OCI-LY1 (cell line): ENCODE measurements at regions not wholly inside any gene's neighbourhood (a gene's known extent, or its start where the extent isn't known, plus 50 kb on each side); places are given as distances from the start of the nearest gene placed in this dataset.

Experiments
- H2AFZ ChIP-seq: fragments of 200-600 bp; sonication (generic), shearing (Covaris generic); 2 replicates; pipeline ENCODE4 v1.6.0; 2014; ENCODE audit warnings: antibody characterized with exemption, mild to moderate bottlenecking, low read length
- H3F3A ChIP-seq: fragments of 200-600 bp; sonication (generic), shearing (Covaris generic); 2 replicates; pipeline ENCODE4 v1.6.0; 2014; ENCODE audit warnings: mild to moderate bottlenecking, antibody characterized with exemption, low read length, moderate library complexity; ENCODE audit not compliant: insufficient read depth
- H3K27ac ChIP-seq: fragments of 200-600 bp; sonication (generic); 2 replicates; pipeline ENCODE4 v1.5.1; 2014; ENCODE audit warnings: low read length, mixed run types, mild to moderate bottlenecking, low read depth; ENCODE audit not compliant: poor library complexity, severe bottlenecking
- H3K27me3 ChIP-seq: fragments of 200-600 bp; sonication (generic); 2 replicates; pipeline ENCODE4 v1.6.0; 2014; ENCODE audit warnings: antibody characterized with exemption, mild to moderate bottlenecking, low read length, moderate library complexity; ENCODE audit not compliant: insufficient read depth
- H3K36me3 ChIP-seq: fragments of 200-600 bp; sonication (generic); 2 replicates; pipeline ENCODE4 v1.6.1; 2014; ENCODE audit warnings: mild to moderate bottlenecking, antibody characterized with exemption, low read length, moderate library complexity, mixed read lengths; ENCODE audit not compliant: insufficient read depth
- H3K4me1 ChIP-seq: fragments of 200-600 bp; sonication (generic); 2 replicates; pipeline ENCODE4 v1.5.1; 2014; ENCODE audit warnings: mild to moderate bottlenecking, low read length, moderate library complexity; ENCODE audit not compliant: insufficient read depth, severe bottlenecking
- H3K4me2 ChIP-seq: fragments of 200-600 bp; sonication (generic), shearing (Covaris generic); 2 replicates; pipeline ENCODE4 v1.6.1; 2014; ENCODE audit warnings: low read length
- H3K4me3 ChIP-seq: fragments of 200-600 bp; sonication (generic); 2 replicates; pipeline ENCODE4 v1.5.1; 2014; ENCODE audit warnings: low read length, low read depth, mild to moderate bottlenecking, mixed read lengths; ENCODE audit not compliant: poor library complexity, severe bottlenecking
- H3K79me2 ChIP-seq: fragments of 200-600 bp; shearing (Covaris generic); 2 replicates; pipeline ENCODE4 v1.6.1; 2016; ENCODE audit warnings: mixed run types, low read length, mixed read lengths; ENCODE audit not compliant: insufficient read depth
- H3K9ac ChIP-seq: fragments of 200-600 bp; sonication (generic), shearing (Covaris generic); 2 replicates; pipeline ENCODE4 v1.6.1; 2014; ENCODE audit warnings: mild to moderate bottlenecking, low read length, mixed read lengths
- H3K9me2 ChIP-seq: fragments of 200-600 bp; sonication (generic), shearing (Covaris generic); 2 replicates; pipeline ENCODE4 v1.6.1; 2014; ENCODE audit warnings: low read depth, mild to moderate bottlenecking, low read length, mixed read lengths
- H3K9me3 ChIP-seq: fragments of 200-600 bp; shearing (Covaris generic); 2 replicates; pipeline ENCODE4 v1.6.1; 2014; ENCODE audit warnings: low read length, mixed read lengths
- H4K20me1 ChIP-seq: fragments of 200-600 bp; sonication (generic), shearing (Covaris generic); 2 replicates; pipeline ENCODE4 v1.6.0; 2016; ENCODE audit warnings: mild to moderate bottlenecking, low read length; ENCODE audit not compliant: insufficient read depth
- CTCF ChIP-seq: fragments of 200-600 bp; sonication (generic), shearing (Covaris generic); IDR thresholded peaks from 2 replicates; pipeline ENCODE4 v1.5.1; 2017; ENCODE audit warnings: mild to moderate bottlenecking, antibody characterized with exemption, low read length, moderate library complexity, mixed read lengths
- EZH2 ChIP-seq: fragments of 200-600 bp; sonication (generic), shearing (Covaris generic); IDR thresholded peaks from 2 replicates; pipeline ENCODE4 v1.8.0; 2017; ENCODE audit warnings: borderline replicate concordance, mixed run types, mild to moderate bottlenecking, antibody characterized with exemption, low read length, moderate library complexity, mixed read lengths

DNA sequence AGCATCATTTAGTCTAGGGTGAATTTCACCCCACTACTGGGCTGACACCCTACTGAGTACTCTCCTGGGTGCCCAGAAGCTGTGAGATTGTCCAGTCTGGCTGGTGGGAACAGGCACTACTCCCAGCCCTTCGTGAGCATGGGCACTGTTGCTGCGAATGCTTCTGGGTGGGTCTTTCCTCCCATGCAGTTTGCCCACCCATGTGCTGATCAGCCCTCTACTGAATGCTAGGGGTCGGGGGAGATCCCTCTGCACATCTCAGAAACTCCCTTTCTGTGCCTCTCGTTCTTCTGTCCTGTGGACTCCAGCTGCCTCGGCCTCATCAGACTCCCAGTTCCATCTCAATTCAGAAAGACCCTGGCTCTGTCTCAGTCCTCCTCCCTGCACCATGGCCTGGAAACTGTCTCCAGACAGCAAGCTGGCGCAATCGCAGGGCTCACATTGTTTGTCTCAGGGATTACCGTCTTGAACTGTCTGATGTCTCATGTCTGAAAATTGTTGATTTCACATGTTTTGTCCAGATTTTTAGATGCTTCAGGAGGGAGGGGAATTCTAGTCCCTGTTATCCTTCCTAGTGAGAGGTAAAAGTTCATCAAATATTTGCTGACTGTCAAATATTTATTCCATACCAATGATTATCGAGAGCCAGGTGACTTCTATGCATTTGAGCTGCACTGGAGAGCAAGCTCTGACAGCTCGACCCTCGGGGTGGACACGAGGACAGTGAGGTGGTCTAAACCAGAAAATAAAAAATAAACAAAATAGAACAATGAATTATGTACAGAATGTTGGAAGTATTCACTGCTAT lies 316.6 kb upstream of the RTL1 start:
- no peaks in the 10 kb centered on the region for H3K36me3 ChIP-seq
- TF ChIP-seq CTCF (no peak), EZH2 (no peak)
- H3K4me1 ChIP-seq = no peaks in the 10 kb centered on the region
- no peaks in the 10 kb centered on the region for H3K9me2 ChIP-seq
- H3K79me2 ChIP-seq = no peaks in the 10 kb centered on the region
- no peaks in the 10 kb centered on the region for H3K9me3 ChIP-seq
- no peak overlapping the region for H3K9ac ChIP-seq
- no peaks in the 10 kb centered on the region for H3F3A ChIP-seq
- H3K4me3 ChIP-seq = no peak overlapping the region
- no peaks in the 10 kb centered on the region for H4K20me1 ChIP-seq
- H3K27ac ChIP-seq = no peak overlapping the region
- H2AFZ ChIP-seq = no peak overlapping the region
- no peaks in the 10 kb centered on the region for H3K27me3 ChIP-seq
- no peak overlapping the region for H3K4me2 ChIP-seq

GRCh38 chr14:101220921-101221510 lies 317.5 kb upstream of the RTL1 start:
- H3K27me3 ChIP-seq = no peaks in the 10 kb centered on the region
- H2AFZ ChIP-seq = no peak overlapping the region
- H3K79me2 ChIP-seq = no peaks in the 10 kb centered on the region
- H3F3A ChIP-seq = no peaks in the 10 kb centered on the region
- no peak overlapping the region for H3K4me3 ChIP-seq
- no peaks in the 10 kb centered on the region for H4K20me1 ChIP-seq
- no peak overlapping the region for H3K27ac ChIP-seq
- H3K4me2 ChIP-seq = no peak overlapping the region
- no peaks in the 10 kb centered on the region for H3K9me3 ChIP-seq
- no peaks in the 10 kb centered on the region for H3K4me1 ChIP-seq
- no peak overlapping the region for H3K9ac ChIP-seq
- H3K9me2 ChIP-seq = no peaks in the 10 kb centered on the region
- no peaks in the 10 kb centered on the region for H3K36me3 ChIP-seq
- TF ChIP-seq CTCF (no peak), EZH2 (no peak)

GRCh38 chr14:101221549-101222160 lies 318.1 kb upstream of the RTL1 start:
- Histone ChIP-seq H3K4me3 (no peak overlapping the region), H4K20me1 (no peaks in the 10 kb centered on the region), H3K9me3 (no peaks in the 10 kb centered on the region), H3K9me2 (no peaks in the 10 kb centered on the region), H3F3A (no peaks in the 10 kb centered on the region), H3K36me3 (no peaks in the 10 kb centered on the region), H3K4me1 (no peaks in the 10 kb centered on the region), H3K27ac (no peak overlapping the region), H3K27me3 (no peaks in the 10 kb centered on the region), H2AFZ (no peak overlapping the region), H3K9ac (no peak overlapping the region), H3K79me2 (no peaks in the 10 kb centered on the region), H3K4me2 (no peak overlapping the region)
- TF ChIP-seq EZH2 (no peak), CTCF (no peak)
